SU-DHL-6 (cell line): ENCODE measurements at regions not wholly inside any gene's neighbourhood (a gene's known extent, or its start where the extent isn't known, plus 50 kb on each side); places are given as distances from the start of the nearest gene placed in this dataset.

ENCODE experiments used
- EZH2phosphoT487 ChIP-seq: fragments of 200-600 bp; sonication (generic), shearing (Covaris generic); conservative IDR thresholded peaks from 2 replicates; pipeline ENCODE4 v1.6.1; 2018; ENCODE audit warnings: mild to moderate bottlenecking, antibody characterized with exemption, low read length, moderate library complexity, mixed read lengths
- TF ChIP-seq, protein P1 (sequence below): fragments of 200-600 bp; sonication (generic); IDR thresholded peaks from one replicate; pipeline ENCODE4 v1.5.1; 2017; ENCODE audit warnings: antibody characterized with exemption, mild to moderate bottlenecking, low read length, moderate library complexity; ENCODE audit not compliant: insufficient read depth, poor library complexity, severe bottlenecking

DNA sequence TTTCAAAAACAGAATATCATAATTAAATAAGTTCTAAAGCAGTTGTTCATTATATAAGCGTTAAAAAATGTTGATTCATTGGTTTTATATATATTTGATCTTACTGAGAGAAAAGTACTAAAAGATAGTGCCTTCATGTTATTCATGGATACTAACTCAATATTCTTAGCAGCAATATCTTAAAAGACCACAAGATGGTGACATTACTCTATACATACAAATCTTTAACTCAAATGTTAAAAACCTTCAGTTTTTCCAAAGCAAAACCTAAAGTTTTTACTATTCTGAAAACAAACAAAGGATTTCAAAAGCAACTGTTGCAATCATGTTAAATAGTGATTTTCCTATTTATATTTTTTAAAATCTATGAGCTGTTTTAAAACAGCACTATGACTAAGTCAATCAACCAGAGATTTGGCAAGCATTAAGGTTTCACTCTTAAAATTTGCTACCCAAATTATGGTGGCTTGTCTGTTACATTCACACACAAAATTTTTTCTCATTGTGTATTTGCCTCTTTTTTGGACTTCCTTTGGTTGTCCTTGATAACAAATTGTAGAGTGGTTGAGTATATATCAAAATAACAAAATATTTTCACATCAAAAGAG, 50.1 kb upstream of the RERGL start:
- TF ChIP-seq, protein P1, sequence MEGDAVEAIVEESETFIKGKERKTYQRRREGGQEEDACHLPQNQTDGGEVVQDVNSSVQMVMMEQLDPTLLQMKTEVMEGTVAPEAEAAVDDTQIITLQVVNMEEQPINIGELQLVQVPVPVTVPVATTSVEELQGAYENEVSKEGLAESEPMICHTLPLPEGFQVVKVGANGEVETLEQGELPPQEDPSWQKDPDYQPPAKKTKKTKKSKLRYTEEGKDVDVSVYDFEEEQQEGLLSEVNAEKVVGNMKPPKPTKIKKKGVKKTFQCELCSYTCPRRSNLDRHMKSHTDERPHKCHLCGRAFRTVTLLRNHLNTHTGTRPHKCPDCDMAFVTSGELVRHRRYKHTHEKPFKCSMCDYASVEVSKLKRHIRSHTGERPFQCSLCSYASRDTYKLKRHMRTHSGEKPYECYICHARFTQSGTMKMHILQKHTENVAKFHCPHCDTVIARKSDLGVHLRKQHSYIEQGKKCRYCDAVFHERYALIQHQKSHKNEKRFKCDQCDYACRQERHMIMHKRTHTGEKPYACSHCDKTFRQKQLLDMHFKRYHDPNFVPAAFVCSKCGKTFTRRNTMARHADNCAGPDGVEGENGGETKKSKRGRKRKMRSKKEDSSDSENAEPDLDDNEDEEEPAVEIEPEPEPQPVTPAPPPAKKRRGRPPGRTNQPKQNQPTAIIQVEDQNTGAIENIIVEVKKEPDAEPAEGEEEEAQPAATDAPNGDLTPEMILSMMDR, result no peak
- no peak for TF ChIP-seq EZH2phosphoT487
